NCI-H510A treated with DMSO at 0.1 percent for 48 hours (cell line): ENCODE measurements at regions not wholly inside any gene's neighbourhood (a gene's known extent, or its start where the extent isn't known, plus 50 kb on each side); places are given as distances from the start of the nearest gene placed in this dataset.
"Not testable (repeated sequence)": the region's sequence is repeated elsewhere in the genome, so short reads cannot be mapped to it uniquely, and the experiment has no call there.

Experiments used
- DNase-seq: peaks from one replicate; lab custom pipeline; 2025; lab: John Stamatoyannopoulos, UW

GRCh38 chr4:38279650-38280322, 319.6 kb downstream of the PTTG2 start:
- DNase-seq = peak; percentile 20

GRCh38 chr4:38280323-38280706, 320.1 kb downstream of the PTTG2 start:
- no peak for DNase-seq

DNA sequence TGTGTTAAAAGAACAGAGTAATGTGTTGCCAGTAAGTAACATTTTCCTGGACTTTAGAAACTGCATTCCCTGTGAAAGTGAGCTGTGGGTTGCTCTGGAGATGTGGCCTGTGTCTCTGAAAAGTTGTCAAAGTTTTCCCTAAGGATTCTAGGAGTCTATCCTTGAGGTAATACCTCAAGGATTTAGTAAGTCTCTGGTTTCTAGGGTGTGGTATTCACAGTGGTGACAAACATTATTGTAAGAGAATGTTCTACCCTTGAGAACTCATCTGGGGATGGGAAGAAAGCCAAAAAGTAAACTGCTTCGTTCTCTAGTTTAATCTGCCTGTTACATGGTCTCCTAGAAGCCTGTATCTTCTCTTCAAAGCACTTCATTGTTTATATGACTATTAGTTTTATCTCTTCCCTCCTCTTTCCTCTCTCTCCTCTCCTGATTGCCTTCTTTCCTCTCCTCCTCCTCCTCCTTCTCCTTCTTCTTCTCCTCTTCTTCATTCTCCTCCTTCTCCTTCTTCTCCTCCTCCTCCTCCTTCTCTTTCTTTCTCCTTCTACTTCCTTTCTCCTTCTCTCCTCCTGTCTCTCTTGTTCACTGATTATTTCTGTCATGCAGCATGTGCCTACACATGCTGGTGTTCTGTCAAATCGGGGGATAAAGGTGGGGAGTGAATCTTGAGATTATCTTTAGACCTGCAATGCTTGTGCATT, 321.3 kb downstream of the PTTG2 start:
- DNase-seq = no peak

- DNase-seq = no peak
Observed at GRCh38 chr4:38283724-38284123, 323.5 kb downstream of the PTTG2 start.

DNA sequence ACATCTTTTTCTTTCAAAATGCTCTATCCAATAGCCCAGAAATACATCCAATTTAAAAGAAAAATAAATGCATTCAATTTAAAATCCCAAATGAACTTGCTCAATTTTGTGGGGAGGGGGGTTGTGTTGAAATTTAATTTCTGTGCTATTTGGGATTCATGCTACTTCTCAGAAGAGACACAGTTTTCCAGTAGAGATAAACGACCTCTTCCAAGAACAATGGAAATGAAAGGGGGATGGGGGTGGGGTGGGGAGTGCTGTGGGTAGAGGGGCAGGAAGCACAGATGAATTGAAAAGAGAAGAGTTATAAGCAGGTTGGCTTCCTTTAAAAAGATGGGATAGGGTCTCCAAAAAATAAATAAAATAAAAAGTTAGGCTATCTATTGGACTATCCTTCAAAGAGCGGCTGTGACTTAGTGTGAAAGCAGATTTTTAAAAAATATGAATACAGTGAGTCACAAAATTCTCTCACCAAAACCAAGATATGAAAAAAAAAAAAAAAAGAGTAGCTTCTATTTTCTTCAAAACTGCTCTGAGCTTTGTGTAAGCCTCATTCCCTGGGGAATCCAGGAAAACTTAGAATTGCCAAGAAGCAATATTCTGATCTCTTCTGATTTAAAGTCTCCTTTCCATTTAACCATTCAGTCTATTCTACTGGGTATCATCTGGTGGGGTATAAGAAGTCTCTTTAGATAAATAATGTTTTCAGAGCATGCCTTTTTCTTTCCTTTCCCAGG, 324.3 kb downstream of the PTTG2 start:
- DNase-seq = no peak

- DNase-seq = no peak
Observed at GRCh38 chr4:38287101-38287851, 327.1 kb downstream of the PTTG2 start.

GRCh38 chr4:38289553-38289952, 329.4 kb downstream of the PTTG2 start:
- no peak for DNase-seq

- no peak for DNase-seq
Observed at GRCh38 chr4:38290366-38290765, 330.2 kb downstream of the PTTG2 start.

DNA sequence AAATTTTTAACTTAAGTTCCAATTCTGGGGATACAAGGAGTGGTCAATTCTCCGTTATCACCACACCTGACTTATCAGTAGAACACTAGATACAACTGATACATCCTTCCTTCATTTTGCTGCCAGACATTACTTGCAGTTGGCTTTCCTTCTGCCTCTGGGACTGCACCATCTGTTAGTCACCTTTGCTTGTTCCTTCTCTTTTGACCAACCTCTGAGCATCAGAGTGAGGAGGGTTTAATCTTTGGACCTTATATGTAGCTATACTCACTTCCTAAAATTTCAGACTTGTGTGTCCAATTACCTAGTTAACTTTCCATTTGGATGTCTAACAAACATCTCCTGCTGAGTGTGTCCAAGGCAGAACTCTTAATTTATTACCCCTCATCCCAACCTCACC, 330.7 kb downstream of the PTTG2 start:
- no peak for DNase-seq

GRCh38 chr4:38292529-38292928, 332.3 kb downstream of the PTTG2 start:
- no peak for DNase-seq

DNA sequence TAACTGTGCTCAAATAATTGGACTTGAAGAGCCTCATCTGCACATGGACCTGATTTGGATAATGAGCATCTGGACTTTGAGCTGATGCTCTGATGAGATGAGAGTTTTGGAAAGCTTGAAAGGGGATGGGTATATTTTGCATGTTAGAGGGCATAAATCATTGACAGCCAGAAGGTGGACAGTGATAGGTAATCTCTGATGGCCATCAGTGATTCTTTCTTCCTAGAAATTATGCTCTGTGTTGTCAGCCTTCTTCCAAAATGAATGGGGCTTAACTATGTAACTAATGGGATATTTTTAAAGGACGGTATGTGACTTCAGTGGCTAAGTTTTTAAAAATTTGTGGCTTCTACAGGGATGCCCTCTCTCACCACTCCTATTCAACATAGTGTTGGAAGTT, 334.0 kb downstream of the PTTG2 start:
- no peak for DNase-seq

GRCh38 chr4:38297061-38297460, 336.9 kb downstream of the PTTG2 start:
- DNase-seq = no peak

DNA sequence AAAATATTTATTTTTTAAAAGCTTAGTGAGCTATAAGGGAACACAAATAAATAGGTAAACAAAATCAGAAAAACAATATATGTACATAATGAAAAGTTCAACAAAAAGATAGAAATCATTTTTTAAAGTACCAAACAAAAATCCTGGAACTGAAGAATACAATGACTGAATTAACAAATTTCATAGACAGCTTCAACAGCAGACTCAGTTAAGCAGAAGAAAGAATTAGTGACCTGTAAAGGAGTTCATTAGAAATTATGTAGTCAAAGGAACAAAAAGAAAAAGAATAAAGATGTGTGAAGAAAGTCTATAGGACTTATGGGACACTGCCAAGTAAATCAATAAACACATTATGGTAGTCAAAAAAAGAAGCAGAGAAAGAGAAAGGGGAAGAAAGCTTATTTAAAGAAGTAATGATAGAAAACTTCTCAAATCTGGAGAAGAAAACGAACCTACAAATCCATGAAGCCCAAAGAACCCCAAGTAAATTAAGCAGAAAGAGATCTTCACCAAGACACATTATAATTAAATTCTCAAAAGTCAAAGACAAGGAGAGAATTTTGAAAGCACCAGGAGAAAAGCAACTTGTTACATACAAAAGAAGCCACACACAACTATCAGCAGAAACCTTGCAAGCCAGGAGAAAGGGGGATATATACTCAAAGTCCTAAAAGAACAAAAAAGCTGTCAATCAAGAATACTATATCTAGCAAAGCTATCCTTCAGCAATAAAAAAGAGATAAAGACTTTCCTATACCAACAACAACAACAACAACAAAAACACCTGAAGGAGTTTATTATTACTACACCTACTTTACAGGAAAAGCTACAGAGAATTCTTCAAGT, 338.9 kb downstream of the PTTG2 start:
- DNase-seq = no peak

GRCh38 chr4:38302910-38303309, 342.7 kb downstream of the PTTG2 start:
- no peak for DNase-seq

DNA sequence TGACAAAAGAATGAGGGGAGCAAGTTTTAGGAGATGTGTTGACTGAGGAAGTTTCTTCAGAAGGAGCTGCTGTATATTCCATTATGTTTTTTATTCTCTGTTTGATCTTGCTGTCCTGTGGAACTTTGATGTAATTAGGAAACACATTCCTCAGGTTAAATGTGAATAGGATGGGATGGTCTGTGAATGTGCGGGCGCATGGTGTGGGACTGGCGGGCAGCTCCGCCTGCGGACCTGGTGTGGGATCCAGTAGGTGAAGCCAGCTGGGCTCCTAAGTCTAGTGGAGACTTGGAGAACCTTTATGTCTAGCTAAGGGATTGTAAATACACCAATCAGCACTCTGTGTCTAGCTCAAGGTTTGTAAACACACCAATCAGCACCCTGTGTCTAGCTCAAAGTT, 344.3 kb downstream of the PTTG2 start:
- not testable (repeated sequence) for DNase-seq

- DNase-seq = no peak
Observed at GRCh38 chr4:38306482-38307071, 346.4 kb downstream of the PTTG2 start.

GRCh38 chr4:38308728-38309311, 348.6 kb downstream of the PTTG2 start:
- DNase-seq = no peak

DNA sequence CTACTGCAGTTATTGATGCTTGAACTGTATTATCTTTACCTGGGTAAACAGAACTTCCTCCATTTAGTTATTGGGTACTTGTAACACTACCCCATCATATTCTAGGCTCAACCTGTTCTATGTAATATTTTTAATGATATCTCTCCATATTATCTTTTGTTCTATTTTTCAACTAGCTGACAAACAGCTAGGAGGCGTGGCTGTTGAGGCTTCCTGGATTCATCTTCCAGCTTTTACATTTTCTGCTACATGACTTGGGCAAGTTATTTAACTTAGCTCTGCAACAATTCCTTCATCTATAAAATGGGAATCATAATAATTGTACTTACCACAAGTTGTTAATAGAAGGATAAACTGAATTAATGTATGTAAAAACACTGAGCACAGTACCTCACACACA, 349.3 kb downstream of the PTTG2 start:
- DNase-seq = no peak

DNA sequence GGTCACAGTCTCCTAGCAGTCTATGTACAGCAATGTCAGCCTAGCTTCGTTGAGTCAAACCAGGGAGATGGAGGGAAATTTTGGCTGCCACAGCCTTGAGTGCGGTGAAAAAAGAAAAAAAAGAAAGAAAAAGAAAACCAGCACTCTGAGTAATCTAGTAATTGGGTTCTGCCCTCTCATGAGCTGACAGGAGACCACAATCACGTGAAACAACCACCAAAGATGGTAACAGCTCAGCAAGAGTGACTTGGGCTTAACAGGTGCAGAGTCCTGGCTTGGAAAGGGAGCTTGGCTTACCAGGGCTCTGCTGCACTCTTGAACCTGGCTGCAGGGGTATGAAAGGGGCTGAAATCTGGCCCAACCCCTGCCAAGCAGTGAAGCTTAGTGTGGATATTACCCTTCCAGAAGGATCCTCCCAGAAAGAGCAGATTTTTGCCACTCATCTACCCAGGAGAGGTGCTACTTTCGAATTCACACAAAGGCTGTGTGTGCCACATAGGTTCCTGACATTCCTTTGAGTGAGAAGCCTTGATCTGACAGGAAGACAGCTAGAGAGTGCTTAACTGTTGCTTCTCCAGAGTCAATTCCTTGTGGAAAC, 350.3 kb downstream of the PTTG2 start:
- no peak for DNase-seq

GRCh38 chr4:38311495-38312126, 351.4 kb downstream of the PTTG2 start:
- DNase-seq = no peak
